HUES6 (cell line): ENCODE measurements at regions not wholly inside any gene's neighbourhood (a gene's known extent, or its start where the extent isn't known, plus 50 kb on each side); places are given as distances from the start of the nearest gene placed in this dataset.
"Not testable (repeated sequence)": the region's sequence is repeated elsewhere in the genome, so short reads cannot be mapped to it uniquely, and the experiment has no call there.

Experiments
- H3K27ac ChIP-seq: 2 replicates; pipeline ENCODE4 v1.7.0; 2013; ENCODE audit warnings: low read depth, mild to moderate bottlenecking, low read length, inconsistent platforms
- H3K27me3 ChIP-seq: 2 replicates; pipeline ENCODE4 v1.6.1; 2013; ENCODE audit warnings: low read length; ENCODE audit not compliant: control insufficient read depth, insufficient read depth
- H3K36me3 ChIP-seq: 2 replicates; pipeline ENCODE4 v1.6.1; 2013; ENCODE audit warnings: low read length; ENCODE audit not compliant: control insufficient read depth, insufficient read depth
- H3K4me1 ChIP-seq: 2 replicates; pipeline ENCODE4 v1.6.1; 2013; ENCODE audit warnings: low read length; ENCODE audit not compliant: control insufficient read depth, insufficient read depth
- H3K4me3 ChIP-seq: 2 replicates; pipeline ENCODE4 v1.5.1; 2013; ENCODE audit warnings: low read depth, low read length
- H3K9ac ChIP-seq: one replicate; pipeline ENCODE4 v1.6.1; 2013; ENCODE audit warnings: mild to moderate bottlenecking, low read length
- H3K9me3 ChIP-seq: 2 replicates; pipeline ENCODE4 v1.6.1; 2013; ENCODE audit warnings: low read depth, low read length; ENCODE audit not compliant: control insufficient read depth, insufficient read depth

- no peaks in the 10 kb centered on the region; the same call in 1 of the 2 replicates for H3K27me3 ChIP-seq
- H3K27ac ChIP-seq: no peak overlapping the region
- no peak overlapping the region for H3K9ac ChIP-seq
- peaks cover 64% of the 10 kb centered on the region; the same call in 1 of the 2 replicates for H3K9me3 ChIP-seq
- no peak overlapping the region for H3K4me3 ChIP-seq
- no peaks in the 10 kb centered on the region for H3K36me3 ChIP-seq
- no peaks in the 10 kb centered on the region for H3K4me1 ChIP-seq
These were observed 55.6 kb downstream of the OR4C45 start for GRCh38 chr11:50088231-50088630.

- Histone ChIP-seq H3K36me3 (no peaks in the 10 kb centered on the region), H3K4me1 (no peaks in the 10 kb centered on the region), H3K9me3 (peaks cover 42% of the 10 kb centered on the region; the same call in 1 of the 2 replicates), H3K9ac (no peak overlapping the region), H3K27me3 (no peaks in the 10 kb centered on the region), H3K27ac (no peak overlapping the region), H3K4me3 (no peak overlapping the region)
These were observed 65.6 kb downstream of the OR4C45 start for GRCh38 chr11:50098186-50098725.

- Histone ChIP-seq H3K27me3 (no peaks in the 10 kb centered on the region), H3K4me3 (no peak overlapping the region), H3K27ac (no peak overlapping the region), H3K9me3 (peaks cover 45% of the 10 kb centered on the region; the same call in 1 of the 2 replicates), H3K4me1 (no peaks in the 10 kb centered on the region), H3K9ac (no peak overlapping the region), H3K36me3 (no peaks in the 10 kb centered on the region)
These were observed 70.2 kb downstream of the OR4C45 start for GRCh38 chr11:50102916-50103315.

- peaks cover 32% of the 10 kb centered on the region; the same call in 1 of the 2 replicates for H3K9me3 ChIP-seq
- H3K36me3 ChIP-seq, H3K27me3 ChIP-seq: not testable (repeated sequence)
These were observed 108.0 kb downstream of the OR4C45 start for GRCh38 chr11:50140686-50141085.

GRCh38 chr11:50146308-50146707 is 113.6 kb downstream of the OR4C45 start:
- H3K27me3 ChIP-seq, H3K4me1 ChIP-seq, H3K9ac ChIP-seq, H3K36me3 ChIP-seq, H3K4me3 ChIP-seq, H3K27ac ChIP-seq: not testable (repeated sequence)
- peaks cover 38% of the 10 kb centered on the region; the same call in 1 of the 2 replicates for H3K9me3 ChIP-seq

More at GRCh38 chr11:50140686-50141085, 108.0 kb downstream of the OR4C45 start:
- not testable (repeated sequence) for H3K9ac ChIP-seq, H3K4me1 ChIP-seq, H3K27ac ChIP-seq, H3K4me3 ChIP-seq

GRCh38 chr11:50147946-50148345 is 115.3 kb downstream of the OR4C45 start:
- H3K27me3 ChIP-seq, H3K27ac ChIP-seq, H3K4me3 ChIP-seq, H3K4me1 ChIP-seq, H3K36me3 ChIP-seq, H3K9ac ChIP-seq: not testable (repeated sequence)
- H3K9me3 ChIP-seq: peaks cover 29% of the 10 kb centered on the region; the same call in 1 of the 2 replicates

GRCh38 chr11:50155508-50155907 is 122.8 kb downstream of the OR4C45 start:
- Histone ChIP-seq H3K36me3 (no peaks in the 10 kb centered on the region), H3K4me1 (no peaks in the 10 kb centered on the region), H3K4me3 (no peak overlapping the region), H3K27me3 (no peaks in the 10 kb centered on the region), H3K9me3 (peaks cover 35% of the 10 kb centered on the region), H3K27ac (no peak overlapping the region), H3K9ac (no peak overlapping the region)

GRCh38 chr11:50164050-50164449 is 131.4 kb downstream of the OR4C45 start:
- no peaks in the 10 kb centered on the region for H3K27me3 ChIP-seq
- H3K9me3 ChIP-seq: peaks cover 74% of the 10 kb centered on the region; the same call in 1 of the 2 replicates
- H3K36me3 ChIP-seq: no peaks in the 10 kb centered on the region
- no peak overlapping the region for H3K27ac ChIP-seq
- no peak overlapping the region for H3K9ac ChIP-seq
- no peaks in the 10 kb centered on the region for H3K4me1 ChIP-seq
- no peak overlapping the region for H3K4me3 ChIP-seq

- Histone ChIP-seq H3K4me1 (no peaks in the 10 kb centered on the region), H3K27ac (no peak overlapping the region), H3K9ac (no peak overlapping the region), H3K36me3 (no peaks in the 10 kb centered on the region), H3K4me3 (no peak overlapping the region), H3K9me3 (peaks cover 51% of the 10 kb centered on the region; the same call in 1 of the 2 replicates), H3K27me3 (no peaks in the 10 kb centered on the region)
These were observed 137.0 kb downstream of the OR4C45 start for GRCh38 chr11:50169634-50170033.

- no peak overlapping the region for H3K27ac ChIP-seq
- no peaks in the 10 kb centered on the region for H3K27me3 ChIP-seq
- H3K9ac ChIP-seq: no peak overlapping the region
- H3K36me3 ChIP-seq: no peaks in the 10 kb centered on the region
- H3K4me3 ChIP-seq: no peak overlapping the region; the same call in 1 of the 2 replicates
- peaks cover 52% of the 10 kb centered on the region; the same call in 1 of the 2 replicates for H3K9me3 ChIP-seq
- no peaks in the 10 kb centered on the region for H3K4me1 ChIP-seq
These were observed 137.4 kb downstream of the OR4C45 start for GRCh38 chr11:50170115-50170514.

GRCh38 chr11:50174189-50174588 is 141.5 kb downstream of the OR4C45 start:
- H3K36me3 ChIP-seq: no peaks in the 10 kb centered on the region
- H3K9me3 ChIP-seq: peaks cover 44% of the 10 kb centered on the region; the same call in 1 of the 2 replicates
- no peaks in the 10 kb centered on the region for H3K27me3 ChIP-seq
- H3K4me1 ChIP-seq: no peaks in the 10 kb centered on the region
- H3K9ac ChIP-seq: no peak overlapping the region
- H3K27ac ChIP-seq: no peak overlapping the region
- no peak overlapping the region for H3K4me3 ChIP-seq
